ENCODE measurements at regions not wholly inside any gene's neighbourhood (a gene's known extent, or its start where the extent isn't known, plus 50 kb on each side); places are given as distances from the start of the nearest gene placed in this dataset.
A peak's percentile ranks its signal among the peaks of the same experiment; 100 is the strongest.

- no peak for DNase-seq (ENCODE audit: low spot score)
Measured at GRCh38 chr17:33642002-33642401, 348.9 kb upstream of the ASIC2 start.

- peak; percentile 7 for DNase-seq (ENCODE audit: low spot score)
Measured at GRCh38 chr17:33647956-33648355, 354.9 kb upstream of the ASIC2 start.

GRCh38 chr17:33650304-33650703, 357.2 kb upstream of the ASIC2 start:
- DNase-seq (ENCODE audit: low spot score), result no peak

- DNase-seq (ENCODE audit: low spot score), result no peak
Measured at GRCh38 chr17:33651686-33652085, 358.6 kb upstream of the ASIC2 start.

- DNase-seq (ENCODE audit: low spot score), result no peak
Measured at GRCh38 chr17:33652731-33653398, 359.8 kb upstream of the ASIC2 start.

GRCh38 chr17:33653399-33653788, 360.3 kb upstream of the ASIC2 start:
- DNase-seq (ENCODE audit: low spot score), result no peak

- no peak for DNase-seq (ENCODE audit: low spot score)
Measured at GRCh38 chr17:33657181-33657580, 364.1 kb upstream of the ASIC2 start.

GRCh38 chr17:33661975-33662374, 368.9 kb upstream of the ASIC2 start:
- DNase-seq (ENCODE audit: low spot score), result no peak

- no peak for DNase-seq (ENCODE audit: low spot score)
Measured at GRCh38 chr17:33664116-33664840, 371.2 kb upstream of the ASIC2 start.

GRCh38 chr17:33667052-33667509, 374.0 kb upstream of the ASIC2 start:
- no peak for DNase-seq (ENCODE audit: low spot score)

GRCh38 chr17:33667671-33668070, 374.6 kb upstream of the ASIC2 start:
- DNase-seq (ENCODE audit: low spot score), result no peak

GRCh38 chr17:33668516-33668915, 375.4 kb upstream of the ASIC2 start:
- DNase-seq (ENCODE audit: low spot score), result no peak

GRCh38 chr17:33671491-33671890, 378.4 kb upstream of the ASIC2 start:
- no peak for DNase-seq (ENCODE audit: low spot score)

- peak; percentile 55 for DNase-seq (ENCODE audit: low spot score)
Measured at GRCh38 chr17:33674685-33675084, 381.6 kb upstream of the ASIC2 start.

GRCh38 chr17:33676444-33676843, 383.3 kb upstream of the ASIC2 start:
- DNase-seq (ENCODE audit: low spot score), result no peak

- no peak for DNase-seq (ENCODE audit: low spot score)
Measured at GRCh38 chr17:33679595-33679994, 386.5 kb upstream of the ASIC2 start.

- no peak for DNase-seq (ENCODE audit: low spot score)
Measured at GRCh38 chr17:33680472-33680871, 387.4 kb upstream of the ASIC2 start.

- no peak for DNase-seq (ENCODE audit: low spot score)
Measured at GRCh38 chr17:33682599-33682998, 389.5 kb upstream of the ASIC2 start.

- DNase-seq (ENCODE audit: low spot score), result no peak
Measured at GRCh38 chr17:33684735-33685134, 391.6 kb upstream of the ASIC2 start.

- no peak for DNase-seq (ENCODE audit: low spot score)
Measured at GRCh38 chr17:33686171-33686570, 393.1 kb upstream of the ASIC2 start.

- DNase-seq (ENCODE audit: low spot score), result no peak
Measured at GRCh38 chr17:33687831-33688230, 394.7 kb upstream of the ASIC2 start.

- no peak for DNase-seq (ENCODE audit: low spot score)
Measured at GRCh38 chr17:33688771-33689170, 395.7 kb upstream of the ASIC2 start.

GRCh38 chr17:33689725-33690124, 396.6 kb upstream of the ASIC2 start:
- no peak for DNase-seq (ENCODE audit: low spot score)

GRCh38 chr17:33695431-33695830, 402.3 kb upstream of the ASIC2 start:
- no peak for DNase-seq (ENCODE audit: low spot score)
